HG02571 (cell line): ENCODE measurements at regions not wholly inside any gene's neighbourhood (a gene's known extent, or its start where the extent isn't known, plus 50 kb on each side); places are given as distances from the start of the nearest gene placed in this dataset.
"Not testable (repeated sequence)": the region's sequence is repeated elsewhere in the genome, so short reads cannot be mapped to it uniquely, and the experiment has no call there.

ENCODE experiments used
- ATAC-seq: cut with Tn5 transposase; IDR thresholded peaks from one replicate; pipeline ENCODE4 v1.9.1; 2021; ENCODE audit warnings: mild to moderate bottlenecking, moderate library complexity; ENCODE audit not compliant: unreplicated experiment

GRCh38 chrX:110965409-110966090, 130.4 kb upstream of the PAK3 start:
- ATAC-seq: no peak

GRCh38 chrX:110964786-110965185, 131.2 kb upstream of the PAK3 start:
- no peak for ATAC-seq

GRCh38 chrX:110962451-110962850, 133.5 kb upstream of the PAK3 start:
- ATAC-seq: no peak

GRCh38 chrX:110955706-110956105, 140.3 kb upstream of the PAK3 start:
- no peak for ATAC-seq

- no peak for ATAC-seq
These were observed 141.4 kb upstream of the PAK3 start for GRCh38 chrX:110954428-110955100.

GRCh38 chrX:110951472-110952269, 144.3 kb upstream of the PAK3 start:
- no peak for ATAC-seq

- ATAC-seq: no peak
These were observed 149.4 kb upstream of the CHRDL1 start for GRCh38 chrX:110944751-110945675.

- no peak for ATAC-seq
These were observed 148.7 kb upstream of the CHRDL1 start for GRCh38 chrX:110944311-110944750.

- ATAC-seq: no peak
These were observed 146.3 kb upstream of the CHRDL1 start for GRCh38 chrX:110941906-110942305.

- no peak for ATAC-seq
These were observed 143.5 kb upstream of the CHRDL1 start for GRCh38 chrX:110938977-110939732.

- no peak for ATAC-seq
These were observed 129.3 kb upstream of the CHRDL1 start for GRCh38 chrX:110924871-110925270.

- ATAC-seq: no peak
These were observed 125.4 kb upstream of the CHRDL1 start for GRCh38 chrX:110920991-110921390.

- no peak for ATAC-seq
These were observed 120.0 kb upstream of the CHRDL1 start for GRCh38 chrX:110915570-110915969.

- ATAC-seq: no peak
These were observed 119.5 kb upstream of the CHRDL1 start for GRCh38 chrX:110915111-110915510.

- ATAC-seq: no peak
These were observed 118.7 kb upstream of the CHRDL1 start for GRCh38 chrX:110914281-110914680.

GRCh38 chrX:110904747-110905146, 109.1 kb upstream of the CHRDL1 start:
- ATAC-seq: not testable (repeated sequence)

GRCh38 chrX:110881971-110882370, 86.4 kb upstream of the CHRDL1 start:
- no peak for ATAC-seq

GRCh38 chrX:110877326-110877725, 81.7 kb upstream of the CHRDL1 start:
- ATAC-seq: no peak

GRCh38 chrX:110871839-110872238, 76.2 kb upstream of the CHRDL1 start:
- no peak for ATAC-seq

GRCh38 chrX:110866421-110866820, 70.8 kb upstream of the CHRDL1 start:
- no peak for ATAC-seq
